ENCODE measurements at regions not wholly inside any gene's neighbourhood (a gene's known extent, or its start where the extent isn't known, plus 50 kb on each side); places are given as distances from the start of the nearest gene placed in this dataset.

GRCh38 chr5:36489505-36489904 lies 116.9 kb upstream of the SLC1A3 start:
- ChIA-PET CTCF (no interaction called here), RAD21 (ENCODE audit: unreplicated experiment) (interaction anchor here (0.6 kb wide), 1 partner anchor 9 kb away, joined by 3 read pairs; no protein-coding TSS in a partner anchor), SMC1A (ENCODE audit: uncharacterized antibody, unreplicated experiment) (no interaction called here), POLR2A (no interaction called here)
- Histone ChIP-seq H3K27ac (ENCODE audit: control insufficient read depth, insufficient read depth) (no peak overlapping the region), H3K9ac (ENCODE audit: control insufficient read depth, insufficient read depth, low read length) (no peak overlapping the region), H4K20me1 (ENCODE audit: control insufficient read depth, insufficient read depth) (no peaks in the 10 kb centered on the region), H3K27me3 (replicated peaks in 1 of 2; ENCODE audit: control insufficient read depth in 2 of 2, insufficient read depth in 2 of 2, low read length in 1 of 2) (no peaks in the 10 kb centered on the region), H3K9me3 (replicated peaks; ENCODE audit: control insufficient read depth, insufficient read depth, low read length) (no peaks in the 10 kb centered on the region), H3K79me2 (ENCODE audit: control insufficient read depth, insufficient read depth, low read length) (no peaks in the 10 kb centered on the region), H2AFZ (ENCODE audit: control insufficient read depth, low read depth, low read length) (no peak overlapping the region), H3K4me1 (ENCODE audit: control insufficient read depth, insufficient read depth, low read length) (no peaks in the 10 kb centered on the region), H3K36me3 (ENCODE audit: control insufficient read depth in 2 of 2, insufficient read depth in 2 of 2, low read length in 1 of 2) (no peaks in the 10 kb centered on the region), H3K4me2 (ENCODE audit: control insufficient read depth, insufficient read depth) (no peak overlapping the region), H3K4me3 (no peak overlapping the region)
- intact Hi-C loops (cut with micrococcal nuclease; ENCODE audit: unreplicated experiment), result no loop called here
- WGBS (ENCODE audit: insufficient coverage, insufficient replicate concordance, low lambda C conversion rate, missing lambda C conversion rate), result 53% methylated on average over 5 of the region's 5 CpGs
- DNase-seq (ENCODE audit: low read depth, low spot score), result no peak
- in situ Hi-C loops (cut with MboI), result no loop called here
- no TSS peak for BruUV-seq (replicated peaks)
- no peak for ATAC-seq
- no peak for TF ChIP-seq HDAC6 (IDR thresholded peaks at IDR 0.05; ENCODE audit: unreplicated experiment)
- TF ChIP-seq ZNF217 (IDR thresholded peaks at IDR 0.05), result no peak
- no peak for TF ChIP-seq BHLHE40 (IDR thresholded peaks at IDR 0.05; ENCODE audit: borderline replicate concordance in 1 of 2, low read depth in 2 of 2, low read length in 1 of 2)
- no peak for TF ChIP-seq TARDBP (IDR thresholded peaks at IDR 0.05; ENCODE audit: borderline replicate concordance)
- TF ChIP-seq FOXM1 (IDR thresholded peaks at IDR 0.05; ENCODE audit: low read depth, low read length), result no peak
- no peak for TF ChIP-seq JUND (IDR thresholded peaks at IDR 0.05; ENCODE audit: low read depth, low read length)
- no peak for TF ChIP-seq RBBP5 (conservative IDR thresholded peaks at IDR 0.05)
- TF ChIP-seq YBX1 (IDR thresholded peaks at IDR 0.05), result no peak
- no peak for TF ChIP-seq CHD4 (IDR thresholded peaks at IDR 0.05)
- no peak for TF ChIP-seq PML (IDR thresholded peaks at IDR 0.05; ENCODE audit: low read length)
- TF ChIP-seq BMI1 (IDR thresholded peaks at IDR 0.05; ENCODE audit: borderline replicate concordance), result no peak
- TF ChIP-seq, protein P1, sequence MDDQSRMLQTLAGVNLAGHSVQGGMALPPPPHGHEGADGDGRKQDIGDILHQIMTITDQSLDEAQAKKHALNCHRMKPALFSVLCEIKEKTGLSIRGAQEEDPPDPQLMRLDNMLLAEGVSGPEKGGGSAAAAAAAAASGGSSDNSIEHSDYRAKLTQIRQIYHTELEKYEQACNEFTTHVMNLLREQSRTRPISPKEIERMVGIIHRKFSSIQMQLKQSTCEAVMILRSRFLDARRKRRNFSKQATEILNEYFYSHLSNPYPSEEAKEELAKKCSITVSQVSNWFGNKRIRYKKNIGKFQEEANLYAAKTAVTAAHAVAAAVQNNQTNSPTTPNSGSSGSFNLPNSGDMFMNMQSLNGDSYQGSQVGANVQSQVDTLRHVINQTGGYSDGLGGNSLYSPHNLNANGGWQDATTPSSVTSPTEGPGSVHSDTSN (IDR thresholded peaks at IDR 0.05; ENCODE audit: insufficient replicate concordance, low read depth, low read length), result no peak
- no peak for TF ChIP-seq SRF (IDR thresholded peaks at IDR 0.05; ENCODE audit: low read depth in 2 of 2, low read length in 2 of 2)
- no peak for TF ChIP-seq EED (IDR thresholded peaks at IDR 0.05; ENCODE audit: low read depth)
- no peak for TF ChIP-seq SMAD1 (IDR thresholded peaks at IDR 0.05; ENCODE audit: low read depth, partially characterized antibody)
- TF ChIP-seq, protein P2, sequence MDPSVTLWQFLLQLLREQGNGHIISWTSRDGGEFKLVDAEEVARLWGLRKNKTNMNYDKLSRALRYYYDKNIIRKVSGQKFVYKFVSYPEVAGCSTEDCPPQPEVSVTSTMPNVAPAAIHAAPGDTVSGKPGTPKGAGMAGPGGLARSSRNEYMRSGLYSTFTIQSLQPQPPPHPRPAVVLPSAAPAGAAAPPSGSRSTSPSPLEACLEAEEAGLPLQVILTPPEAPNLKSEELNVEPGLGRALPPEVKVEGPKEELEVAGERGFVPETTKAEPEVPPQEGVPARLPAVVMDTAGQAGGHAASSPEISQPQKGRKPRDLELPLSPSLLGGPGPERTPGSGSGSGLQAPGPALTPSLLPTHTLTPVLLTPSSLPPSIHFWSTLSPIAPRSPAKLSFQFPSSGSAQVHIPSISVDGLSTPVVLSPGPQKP (IDR thresholded peaks at IDR 0.05; ENCODE audit: low read depth, low read length), result no peak
- no peak for TF ChIP-seq SMARCA5 (IDR thresholded peaks at IDR 0.05)
- TF ChIP-seq NFYA (IDR thresholded peaks at IDR 0.05; ENCODE audit: borderline replicate concordance, low read depth, low read length), result no peak
- TF ChIP-seq ATF7 (IDR thresholded peaks at IDR 0.05; ENCODE audit: low read depth), result no peak
- TF ChIP-seq, protein P3, sequence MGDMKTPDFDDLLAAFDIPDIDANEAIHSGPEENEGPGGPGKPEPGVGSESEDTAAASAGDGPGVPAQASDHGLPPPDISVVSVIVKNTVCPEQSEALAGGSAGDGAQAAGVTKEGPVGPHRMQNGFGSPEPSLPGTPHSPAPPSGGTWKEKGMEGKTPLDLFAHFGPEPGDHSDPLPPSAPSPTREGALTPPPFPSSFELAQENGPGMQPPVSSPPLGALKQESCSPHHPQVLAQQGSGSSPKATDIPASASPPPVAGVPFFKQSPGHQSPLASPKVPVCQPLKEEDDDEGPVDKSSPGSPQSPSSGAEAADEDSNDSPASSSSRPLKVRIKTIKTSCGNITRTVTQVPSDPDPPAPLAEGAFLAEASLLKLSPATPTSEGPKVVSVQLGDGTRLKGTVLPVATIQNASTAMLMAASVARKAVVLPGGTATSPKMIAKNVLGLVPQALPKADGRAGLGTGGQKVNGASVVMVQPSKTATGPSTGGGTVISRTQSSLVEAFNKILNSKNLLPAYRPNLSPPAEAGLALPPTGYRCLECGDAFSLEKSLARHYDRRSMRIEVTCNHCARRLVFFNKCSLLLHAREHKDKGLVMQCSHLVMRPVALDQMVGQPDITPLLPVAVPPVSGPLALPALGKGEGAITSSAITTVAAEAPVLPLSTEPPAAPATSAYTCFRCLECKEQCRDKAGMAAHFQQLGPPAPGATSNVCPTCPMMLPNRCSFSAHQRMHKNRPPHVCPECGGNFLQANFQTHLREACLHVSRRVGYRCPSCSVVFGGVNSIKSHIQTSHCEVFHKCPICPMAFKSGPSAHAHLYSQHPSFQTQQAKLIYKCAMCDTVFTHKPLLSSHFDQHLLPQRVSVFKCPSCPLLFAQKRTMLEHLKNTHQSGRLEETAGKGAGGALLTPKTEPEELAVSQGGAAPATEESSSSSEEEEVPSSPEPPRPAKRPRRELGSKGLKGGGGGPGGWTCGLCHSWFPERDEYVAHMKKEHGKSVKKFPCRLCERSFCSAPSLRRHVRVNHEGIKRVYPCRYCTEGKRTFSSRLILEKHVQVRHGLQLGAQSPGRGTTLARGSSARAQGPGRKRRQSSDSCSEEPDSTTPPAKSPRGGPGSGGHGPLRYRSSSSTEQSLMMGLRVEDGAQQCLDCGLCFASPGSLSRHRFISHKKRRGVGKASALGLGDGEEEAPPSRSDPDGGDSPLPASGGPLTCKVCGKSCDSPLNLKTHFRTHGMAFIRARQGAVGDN (IDR thresholded peaks at IDR 0.05), result no peak
- FAIRE-seq, result no peak
